Right lobe of liver (tissue), 4 donors: ENCODE measurements at regions not wholly inside any gene's neighbourhood (a gene's known extent, or its start where the extent isn't known, plus 50 kb on each side); places are given as distances from the start of the nearest gene placed in this dataset.

Source experiments
- POLR2A ChIP-seq: fragments of 450-650 bp; IDR thresholded peaks from one replicate; pipeline ENCODE4 v1.6.1; 2017; ENCODE audit warnings: antibody characterized with exemption, mild to moderate bottlenecking
- TF ChIP-seq, protein P1 (sequence below), 4 donors: fragments of 200-600 bp in 3 of 4; fragments of 450-650 bp in 1 of 4; IDR thresholded peaks; one replicate each; pipeline versions ENCODE4 v1.5.1 to v1.8.0; 2016 to 2022; ENCODE audit warnings: antibody characterized with exemption in 4 of 4, mild to moderate bottlenecking in 2 of 4
- donor health status: DM: no; HTN: no; CAD: no.
- donor health status: DM: no; HTN: no; CAD: no.
- donor health status: DM: no; HTN: yes; CAD: no.

DNA sequence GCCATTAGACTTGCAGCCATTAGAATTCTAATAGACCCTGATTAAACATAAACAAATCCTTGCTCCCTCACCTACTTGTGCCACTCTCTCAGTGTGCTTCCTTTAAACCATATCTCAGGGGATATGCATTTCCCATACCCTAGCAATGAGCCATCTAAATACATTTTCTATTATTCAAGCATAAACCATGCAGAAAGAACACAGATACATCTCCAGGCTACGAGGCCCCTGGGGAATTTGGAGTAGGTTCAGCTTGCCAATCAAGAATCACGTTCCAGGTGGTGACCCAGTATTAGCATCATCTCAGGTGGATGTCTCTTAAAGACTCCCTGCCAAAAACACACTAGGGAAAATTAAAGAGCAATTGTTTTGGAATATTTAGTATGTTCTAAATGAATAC, 93.0 kb upstream of the CCL21 start:
- TF ChIP-seq, protein P1, sequence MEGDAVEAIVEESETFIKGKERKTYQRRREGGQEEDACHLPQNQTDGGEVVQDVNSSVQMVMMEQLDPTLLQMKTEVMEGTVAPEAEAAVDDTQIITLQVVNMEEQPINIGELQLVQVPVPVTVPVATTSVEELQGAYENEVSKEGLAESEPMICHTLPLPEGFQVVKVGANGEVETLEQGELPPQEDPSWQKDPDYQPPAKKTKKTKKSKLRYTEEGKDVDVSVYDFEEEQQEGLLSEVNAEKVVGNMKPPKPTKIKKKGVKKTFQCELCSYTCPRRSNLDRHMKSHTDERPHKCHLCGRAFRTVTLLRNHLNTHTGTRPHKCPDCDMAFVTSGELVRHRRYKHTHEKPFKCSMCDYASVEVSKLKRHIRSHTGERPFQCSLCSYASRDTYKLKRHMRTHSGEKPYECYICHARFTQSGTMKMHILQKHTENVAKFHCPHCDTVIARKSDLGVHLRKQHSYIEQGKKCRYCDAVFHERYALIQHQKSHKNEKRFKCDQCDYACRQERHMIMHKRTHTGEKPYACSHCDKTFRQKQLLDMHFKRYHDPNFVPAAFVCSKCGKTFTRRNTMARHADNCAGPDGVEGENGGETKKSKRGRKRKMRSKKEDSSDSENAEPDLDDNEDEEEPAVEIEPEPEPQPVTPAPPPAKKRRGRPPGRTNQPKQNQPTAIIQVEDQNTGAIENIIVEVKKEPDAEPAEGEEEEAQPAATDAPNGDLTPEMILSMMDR (IDR thresholded peaks at IDR 0.05) = no peak
- TF ChIP-seq POLR2A = no peak
